Osteocyte (in vitro differentiated cells): ENCODE measurements at regions not wholly inside any gene's neighbourhood (a gene's known extent, or its start where the extent isn't known, plus 50 kb on each side); places are given as distances from the start of the nearest gene placed in this dataset.

Source experiments
- DNase-seq: peaks from one replicate; pipeline ENCODE4 v3.0.0; 2021; ENCODE audit warnings: mixed read lengths; ENCODE audit not compliant: unreplicated experiment; ENCODE audit errors: extremely low spot score
- H3K27ac Mint-ChIP-seq: one replicate; pipeline ENCODE4 v1.8.0; 2021; ENCODE audit warnings: mild to moderate bottlenecking, mixed read lengths; ENCODE audit not compliant: unreplicated experiment
- H3K27me3 Mint-ChIP-seq: one replicate; pipeline ENCODE4 v1.8.0; 2021; ENCODE audit warnings: mixed read lengths; ENCODE audit not compliant: unreplicated experiment
- H3K36me3 Mint-ChIP-seq: one replicate; pipeline ENCODE4 v1.8.0; 2021; ENCODE audit warnings: mixed read lengths; ENCODE audit not compliant: unreplicated experiment
- H3K4me1 Mint-ChIP-seq: one replicate; pipeline ENCODE4 v1.8.0; 2021; ENCODE audit warnings: mixed read lengths; ENCODE audit not compliant: unreplicated experiment
- H3K4me3 Mint-ChIP-seq: one replicate; pipeline ENCODE4 v1.8.0; 2021; ENCODE audit warnings: mild to moderate bottlenecking, moderate library complexity, mixed read lengths; ENCODE audit not compliant: unreplicated experiment
- H3K9me3 Mint-ChIP-seq: one replicate; pipeline ENCODE4 v1.8.0; 2021; ENCODE audit warnings: mixed read lengths; ENCODE audit not compliant: unreplicated experiment
- TF ChIP-seq, protein P1 (sequence below): fragments of 200-600 bp; sonication (generic); IDR thresholded peaks from 2 replicates; pipeline ENCODE4 v1.5.0; 2021; ENCODE audit warnings: antibody characterized with exemption, mild to moderate bottlenecking, moderate library complexity

DNA sequence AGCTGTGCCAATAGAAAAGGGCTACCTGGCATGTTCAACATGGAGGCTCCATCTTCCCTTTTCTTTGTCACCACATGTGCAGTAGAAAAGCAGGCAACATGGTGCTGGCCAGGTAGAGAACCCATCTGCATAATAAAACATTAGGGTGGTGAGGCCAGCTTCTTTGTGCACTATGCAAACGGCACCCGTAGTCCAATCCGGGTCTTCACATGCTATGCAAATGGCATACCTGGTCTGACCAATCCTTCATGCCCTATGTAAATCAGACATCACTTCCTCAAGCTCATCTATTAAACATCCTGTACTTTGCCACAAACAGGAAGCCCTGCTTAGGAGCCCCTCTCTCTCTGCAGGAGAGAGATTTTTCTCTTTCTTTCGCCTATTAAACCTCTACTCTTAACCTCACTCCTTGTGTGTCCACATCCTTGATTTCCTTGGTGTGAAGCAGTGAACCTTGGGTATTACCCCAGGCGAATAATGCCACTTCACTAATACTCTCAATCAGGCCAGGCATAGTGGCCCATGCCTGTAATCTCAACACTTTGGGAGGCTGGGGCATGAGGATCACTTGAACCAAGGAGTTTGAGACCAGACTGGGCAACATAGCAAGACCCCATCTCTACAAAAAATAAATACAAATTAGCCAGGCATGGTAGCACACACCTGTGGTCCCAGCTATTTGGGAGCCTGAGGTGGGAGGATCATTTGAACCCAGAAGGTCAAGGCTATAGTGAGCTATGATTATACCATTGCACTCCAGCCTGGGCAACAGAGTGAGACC is 111.3 kb upstream of the MRI1 start:
- DNase-seq, result no peak
- no peaks in the 10 kb centered on the region for H3K4me1 Mint-ChIP-seq
- H3K27ac Mint-ChIP-seq, result no peak overlapping the region
- H3K36me3 Mint-ChIP-seq, result no peaks in the 10 kb centered on the region
- no peak overlapping the region for H3K4me3 Mint-ChIP-seq
- TF ChIP-seq, protein P1, sequence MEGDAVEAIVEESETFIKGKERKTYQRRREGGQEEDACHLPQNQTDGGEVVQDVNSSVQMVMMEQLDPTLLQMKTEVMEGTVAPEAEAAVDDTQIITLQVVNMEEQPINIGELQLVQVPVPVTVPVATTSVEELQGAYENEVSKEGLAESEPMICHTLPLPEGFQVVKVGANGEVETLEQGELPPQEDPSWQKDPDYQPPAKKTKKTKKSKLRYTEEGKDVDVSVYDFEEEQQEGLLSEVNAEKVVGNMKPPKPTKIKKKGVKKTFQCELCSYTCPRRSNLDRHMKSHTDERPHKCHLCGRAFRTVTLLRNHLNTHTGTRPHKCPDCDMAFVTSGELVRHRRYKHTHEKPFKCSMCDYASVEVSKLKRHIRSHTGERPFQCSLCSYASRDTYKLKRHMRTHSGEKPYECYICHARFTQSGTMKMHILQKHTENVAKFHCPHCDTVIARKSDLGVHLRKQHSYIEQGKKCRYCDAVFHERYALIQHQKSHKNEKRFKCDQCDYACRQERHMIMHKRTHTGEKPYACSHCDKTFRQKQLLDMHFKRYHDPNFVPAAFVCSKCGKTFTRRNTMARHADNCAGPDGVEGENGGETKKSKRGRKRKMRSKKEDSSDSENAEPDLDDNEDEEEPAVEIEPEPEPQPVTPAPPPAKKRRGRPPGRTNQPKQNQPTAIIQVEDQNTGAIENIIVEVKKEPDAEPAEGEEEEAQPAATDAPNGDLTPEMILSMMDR, result no peak
- peaks cover 4% of the 10 kb centered on the region for H3K27me3 Mint-ChIP-seq
- peaks cover 4% of the 10 kb centered on the region for H3K9me3 Mint-ChIP-seq

GRCh38 chr19:13646758-13647157 is 117.6 kb upstream of the MRI1 start:
- TF ChIP-seq, protein P1, result no peak
- Mint-ChIP-seq H3K27me3 (peaks cover 4% of the 10 kb centered on the region), H3K36me3 (no peaks in the 10 kb centered on the region), H3K9me3 (peaks cover 10% of the 10 kb centered on the region), H3K4me3 (no peak overlapping the region), H3K27ac (no peak overlapping the region), H3K4me1 (no peaks in the 10 kb centered on the region)
- DNase-seq, result no peak

- Mint-ChIP-seq H3K4me3 (no peak overlapping the region), H3K27me3 (peaks cover 3% of the 10 kb centered on the region)
- TF ChIP-seq, protein P1, result no peak
Measured at GRCh38 chr19:13644645-13645044, 119.7 kb upstream of the MRI1 start.

DNA sequence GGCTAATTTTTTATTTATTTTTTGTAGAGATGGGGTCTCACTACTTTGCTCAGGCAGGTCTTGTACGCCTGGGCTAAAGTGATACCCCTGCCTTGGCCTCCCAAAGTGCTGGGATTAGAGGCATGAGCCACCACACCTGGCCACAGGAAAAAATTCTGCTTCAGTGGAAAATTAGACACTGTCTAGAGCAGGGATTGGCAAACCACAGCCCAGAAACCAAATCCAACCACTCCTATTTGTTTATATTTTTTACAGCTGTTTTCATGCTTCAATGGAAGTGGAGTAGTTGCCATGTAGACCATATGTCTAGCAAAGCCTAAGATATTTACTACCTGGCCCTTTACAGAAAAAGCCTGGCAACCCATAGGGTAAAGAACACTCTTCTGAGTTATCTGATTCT is 123.7 kb upstream of the MRI1 start:
- Mint-ChIP-seq H3K36me3 (no peaks in the 10 kb centered on the region), H3K9me3 (peaks cover 16% of the 10 kb centered on the region), H3K27ac (no peak overlapping the region), H3K4me3 (no peak overlapping the region), H3K4me1 (no peaks in the 10 kb centered on the region), H3K27me3 (peaks cover 7% of the 10 kb centered on the region)
- TF ChIP-seq, protein P1, result no peak
- no peak for DNase-seq

More at GRCh38 chr19:13644645-13645044, 119.7 kb upstream of the MRI1 start:
- no peaks in the 10 kb centered on the region for H3K4me1 Mint-ChIP-seq
- H3K9me3 Mint-ChIP-seq, result peaks cover 11% of the 10 kb centered on the region
- no peak overlapping the region for H3K27ac Mint-ChIP-seq
- no peak for DNase-seq
- H3K36me3 Mint-ChIP-seq, result no peaks in the 10 kb centered on the region

DNA sequence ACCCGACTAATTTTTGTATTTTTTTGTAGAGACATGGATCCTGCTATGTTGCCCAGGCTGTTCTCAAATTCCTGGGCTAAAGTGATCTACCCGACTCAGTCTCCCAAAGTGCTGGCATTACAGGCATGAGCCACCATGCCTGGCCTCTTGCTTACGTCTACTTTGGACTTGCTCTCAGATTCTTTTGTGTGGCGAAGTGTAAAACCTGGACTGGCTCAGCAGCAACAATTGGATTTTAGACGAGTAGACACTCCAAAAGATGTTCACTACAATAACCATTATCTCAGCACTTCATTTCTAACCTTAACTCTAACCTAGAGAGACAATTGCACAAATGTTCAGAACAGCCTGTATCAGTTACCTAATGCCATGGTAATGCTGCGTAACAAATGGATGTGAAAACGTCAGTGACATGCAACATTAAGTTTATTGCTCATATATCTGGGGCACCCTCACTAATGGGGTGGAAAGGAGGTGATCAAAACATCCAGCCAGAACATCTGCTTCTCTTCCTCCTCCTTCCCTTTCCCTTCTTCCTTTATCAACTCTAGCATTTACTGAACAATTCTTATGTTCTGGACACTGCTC is 124.9 kb upstream of the MRI1 start:
- H3K27ac Mint-ChIP-seq, result no peak overlapping the region
- peaks cover 7% of the 10 kb centered on the region for H3K27me3 Mint-ChIP-seq
- no peaks in the 10 kb centered on the region for H3K36me3 Mint-ChIP-seq
- H3K4me1 Mint-ChIP-seq, result no peaks in the 10 kb centered on the region
- H3K9me3 Mint-ChIP-seq, result peaks cover 13% of the 10 kb centered on the region
- no peak overlapping the region for H3K4me3 Mint-ChIP-seq
- DNase-seq, result no peak
- TF ChIP-seq, protein P1, result no peak
